ENCODE measurements at regions not wholly inside any gene's neighbourhood (a gene's known extent, or its start where the extent isn't known, plus 50 kb on each side); places are given as distances from the start of the nearest gene placed in this dataset.
"Not testable (repeated sequence)": the region's sequence is repeated elsewhere in the genome, so short reads cannot be mapped to it uniquely, and the experiment has no call there.

DNA sequence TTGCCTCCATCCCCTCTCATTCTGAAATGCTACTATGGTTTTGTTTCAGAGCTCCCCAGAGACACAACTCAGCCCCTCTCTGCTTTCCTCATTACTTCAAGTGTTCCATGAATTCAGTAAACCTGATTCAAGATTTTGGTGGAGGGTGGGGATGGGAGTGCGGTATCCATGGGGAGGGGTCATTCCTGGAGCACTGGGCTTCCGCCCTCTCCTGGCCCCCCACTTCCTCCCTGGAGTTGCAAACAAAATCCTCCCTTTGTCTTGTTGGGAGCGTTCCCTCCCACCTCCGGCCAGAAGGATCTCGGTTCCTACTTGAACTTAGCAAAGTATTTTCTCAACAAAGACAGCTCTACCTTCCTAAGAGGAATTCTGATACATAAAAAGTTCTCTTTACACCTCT, 71.8 kb upstream of the LTA4H start:
- Histone ChIP-seq H3K4me3 (ENCODE audit: low read length) (no peak overlapping the region), H3K27me3 (ENCODE audit: control insufficient read depth, insufficient read depth, low read length) (peaks cover 4% of the 10 kb centered on the region), H3K4me1 (ENCODE audit: control insufficient read depth, insufficient read depth, low read length) (no peaks in the 10 kb centered on the region)

DNA sequence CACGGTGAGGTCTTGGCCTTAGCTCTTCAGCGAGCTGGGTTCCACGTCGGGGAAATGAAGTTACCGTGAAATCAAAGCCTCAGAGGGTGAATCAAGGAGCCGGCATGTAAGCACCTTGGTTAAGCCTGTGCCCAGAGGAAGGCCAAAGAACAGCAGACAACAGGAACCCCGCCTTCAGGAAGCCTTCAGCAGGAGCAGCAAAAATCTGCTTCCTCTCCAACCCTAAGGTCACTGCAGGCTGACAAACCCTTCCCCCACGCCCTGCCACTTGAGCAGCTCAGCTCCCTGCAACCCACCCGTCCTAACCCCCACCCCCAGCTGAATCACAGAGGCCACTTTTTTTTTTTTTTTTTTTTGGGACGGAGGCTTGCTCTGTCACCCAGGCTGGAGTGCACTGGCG, 72.9 kb upstream of the LTA4H start:
- Histone ChIP-seq H3K9ac (ENCODE audit: low read depth, low read length) (no peak overlapping the region), H3K27me3 (ENCODE audit: control insufficient read depth, insufficient read depth, low read length) (peaks cover 7% of the 10 kb centered on the region), H3K4me2 (ENCODE audit: low read length) (no peak overlapping the region), H3K36me3 (ENCODE audit: insufficient read depth, low read length) (no peaks in the 10 kb centered on the region), H3K4me1 (ENCODE audit: control insufficient read depth, insufficient read depth, low read length) (no peaks in the 10 kb centered on the region), H3K9me3 (replicated peaks; ENCODE audit: low read length) (no peaks in the 10 kb centered on the region), H3K4me3 (ENCODE audit: low read length) (no peak overlapping the region)

More for the DNA sequence above, 71.8 kb upstream of the LTA4H start:
- Histone ChIP-seq H3K36me3 (ENCODE audit: insufficient read depth, low read length) (no peaks in the 10 kb centered on the region), H3K9me3 (replicated peaks; ENCODE audit: low read length) (no peaks in the 10 kb centered on the region), H3K4me2 (ENCODE audit: low read length) (no peak overlapping the region), H3K9ac (ENCODE audit: low read depth, low read length) (no peak overlapping the region)

- not testable (repeated sequence) for H3K36me3 ChIP-seq (ENCODE audit: insufficient read depth, low read length); H3K9ac ChIP-seq (ENCODE audit: low read depth, low read length); H3K4me1 ChIP-seq (ENCODE audit: control insufficient read depth, insufficient read depth, low read length); H3K4me3 ChIP-seq (ENCODE audit: low read length); H3K4me2 ChIP-seq (ENCODE audit: low read length); H3K9me3 ChIP-seq (replicated peaks; ENCODE audit: low read length); H3K27me3 ChIP-seq (ENCODE audit: control insufficient read depth, insufficient read depth, low read length)
Measured at GRCh38 chr12:96108941-96109340, 73.6 kb upstream of the LTA4H start.

DNA sequence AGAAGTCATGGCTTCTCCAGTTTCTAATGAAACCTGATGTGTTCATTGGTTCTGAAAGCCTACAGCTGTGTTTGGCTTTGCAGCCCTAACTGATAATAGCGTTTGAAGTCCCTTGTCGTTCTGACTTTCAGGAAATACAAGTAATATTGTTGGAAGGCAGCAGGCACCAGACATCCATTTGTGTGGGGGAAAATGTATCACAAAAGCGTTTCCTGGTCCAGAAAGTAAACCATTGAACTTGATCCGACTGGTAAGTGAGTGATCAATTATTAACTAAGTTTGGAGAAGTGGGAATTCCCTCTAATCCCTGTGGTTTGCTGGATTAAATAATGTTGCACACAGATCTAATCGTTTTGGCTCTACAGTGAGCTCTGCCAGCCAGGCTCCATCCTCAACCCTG, 77.3 kb upstream of the LTA4H start:
- Histone ChIP-seq H3K4me3 (ENCODE audit: low read length) (no peak overlapping the region), H3K4me2 (ENCODE audit: low read length) (no peak overlapping the region), H3K27me3 (ENCODE audit: control insufficient read depth, insufficient read depth, low read length) (peaks cover 7% of the 10 kb centered on the region)

DNA sequence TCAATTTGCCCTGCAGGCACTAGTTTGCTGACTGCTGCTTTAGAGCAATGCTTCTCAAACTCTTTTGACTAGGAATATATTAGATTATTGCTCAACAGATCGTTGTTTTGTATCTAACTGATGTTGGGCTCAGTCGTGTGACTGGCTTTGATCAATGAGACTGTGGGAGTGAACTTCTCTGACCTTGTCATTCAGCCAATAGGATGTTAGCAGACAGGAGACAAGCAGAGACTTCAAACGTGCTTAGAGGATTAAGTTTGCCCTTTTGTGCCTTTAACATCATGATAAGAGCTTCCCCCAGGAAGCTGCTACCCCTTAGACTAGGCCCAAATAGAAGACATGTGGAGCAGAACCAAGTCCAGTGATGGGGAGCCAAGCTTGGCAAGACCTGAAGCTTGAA, 76.7 kb upstream of the ELK3 start:
- H3K4me2 ChIP-seq (ENCODE audit: low read length) = no peak overlapping the region
- peaks cover under 1% of the 10 kb centered on the region for H3K27me3 ChIP-seq (ENCODE audit: control insufficient read depth, insufficient read depth, low read length)
- H3K4me3 ChIP-seq (ENCODE audit: low read length) = no peak overlapping the region
- H3K9me3 ChIP-seq (replicated peaks; ENCODE audit: low read length) = no peaks in the 10 kb centered on the region
- no peaks in the 10 kb centered on the region for H3K36me3 ChIP-seq (ENCODE audit: insufficient read depth, low read length)
- H3K4me1 ChIP-seq (ENCODE audit: control insufficient read depth, insufficient read depth, low read length) = peaks cover 7% of the 10 kb centered on the region
- H3K9ac ChIP-seq (ENCODE audit: low read depth, low read length) = no peak overlapping the region

More for the DNA sequence above, 77.3 kb upstream of the LTA4H start:
- no peaks in the 10 kb centered on the region for H3K36me3 ChIP-seq (ENCODE audit: insufficient read depth, low read length)
- H3K4me1 ChIP-seq (ENCODE audit: control insufficient read depth, insufficient read depth, low read length) = no peaks in the 10 kb centered on the region
- no peak overlapping the region for H3K9ac ChIP-seq (ENCODE audit: low read depth, low read length)
- H3K9me3 ChIP-seq (replicated peaks; ENCODE audit: low read length) = no peaks in the 10 kb centered on the region

GRCh38 chr12:96120359-96121100, 73.6 kb upstream of the ELK3 start:
- no peaks in the 10 kb centered on the region for H3K9me3 ChIP-seq (replicated peaks; ENCODE audit: low read length)
- H3K4me3 ChIP-seq (ENCODE audit: low read length) = no peak overlapping the region
- no peak overlapping the region for H3K9ac ChIP-seq (ENCODE audit: low read depth, low read length)
- no peak overlapping the region for H3K4me2 ChIP-seq (ENCODE audit: low read length)
- H3K27me3 ChIP-seq (ENCODE audit: control insufficient read depth, insufficient read depth, low read length) = no peaks in the 10 kb centered on the region
- H3K36me3 ChIP-seq (ENCODE audit: insufficient read depth, low read length) = no peaks in the 10 kb centered on the region
- H3K4me1 ChIP-seq (ENCODE audit: control insufficient read depth, insufficient read depth, low read length) = peaks cover 7% of the 10 kb centered on the region

DNA sequence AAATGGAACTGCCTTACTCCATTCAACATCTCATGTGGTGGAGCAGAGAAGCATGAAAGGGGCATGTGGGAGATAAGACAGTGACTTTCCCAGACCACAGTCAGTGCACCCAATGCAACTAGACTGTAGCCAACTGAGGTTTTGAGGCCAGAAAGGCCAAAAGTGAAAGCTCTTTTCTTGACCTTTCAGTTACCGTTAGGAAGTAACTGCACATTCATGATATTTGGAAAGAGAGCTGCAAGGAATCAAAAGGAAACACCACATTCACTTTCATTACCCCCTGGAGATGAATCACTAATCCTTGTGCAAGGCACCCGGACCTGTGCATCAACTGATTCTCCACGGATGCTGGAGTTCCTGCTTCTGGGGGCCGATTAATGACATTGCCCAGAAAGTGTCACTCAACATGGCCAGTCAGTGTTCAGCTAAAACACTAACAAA, 72.9 kb upstream of the ELK3 start:
- Histone ChIP-seq H3K27me3 (ENCODE audit: control insufficient read depth, insufficient read depth, low read length) (no peaks in the 10 kb centered on the region), H3K36me3 (ENCODE audit: insufficient read depth, low read length) (no peaks in the 10 kb centered on the region), H3K9me3 (replicated peaks; ENCODE audit: low read length) (no peaks in the 10 kb centered on the region), H3K4me3 (ENCODE audit: low read length) (no peak overlapping the region), H3K4me1 (ENCODE audit: control insufficient read depth, insufficient read depth, low read length) (peaks cover 7% of the 10 kb centered on the region), H3K4me2 (ENCODE audit: low read length) (peak overlapping the region; percentile 3), H3K9ac (ENCODE audit: low read depth, low read length) (no peak overlapping the region)

DNA sequence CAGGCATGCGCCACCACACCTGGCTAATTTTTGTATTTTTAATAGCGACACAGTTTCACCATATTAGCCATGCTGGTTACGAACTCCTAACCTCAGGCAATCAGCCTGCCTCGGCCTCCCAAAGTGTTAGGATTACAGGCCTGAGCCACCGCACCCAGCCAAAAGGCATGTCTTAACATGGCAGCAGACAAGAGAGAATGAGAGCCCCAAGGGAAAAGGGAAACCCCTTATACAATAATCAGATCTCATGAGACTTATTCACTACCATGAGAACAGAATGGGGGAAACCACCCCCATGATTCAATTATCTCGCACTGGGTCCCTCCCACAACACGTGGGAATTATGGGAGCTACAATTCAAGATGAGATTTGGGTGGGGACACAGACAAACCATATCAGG, 65.9 kb upstream of the ELK3 start:
- H3K27me3 ChIP-seq (ENCODE audit: control insufficient read depth, insufficient read depth, low read length) = peaks cover 31% of the 10 kb centered on the region
- H3K4me1 ChIP-seq (ENCODE audit: control insufficient read depth, insufficient read depth, low read length); H3K9ac ChIP-seq (ENCODE audit: low read depth, low read length); H3K9me3 ChIP-seq (replicated peaks; ENCODE audit: low read length); H3K4me3 ChIP-seq (ENCODE audit: low read length); H3K4me2 ChIP-seq (ENCODE audit: low read length); H3K36me3 ChIP-seq (ENCODE audit: insufficient read depth, low read length): not testable (repeated sequence)

GRCh38 chr12:96130396-96131059, 63.6 kb upstream of the ELK3 start:
- Histone ChIP-seq H3K9ac (ENCODE audit: low read depth, low read length) (no peak overlapping the region), H3K4me3 (ENCODE audit: low read length) (no peak overlapping the region), H3K9me3 (replicated peaks; ENCODE audit: low read length) (no peaks in the 10 kb centered on the region), H3K4me2 (ENCODE audit: low read length) (no peak overlapping the region), H3K36me3 (ENCODE audit: insufficient read depth, low read length) (no peaks in the 10 kb centered on the region), H3K27me3 (ENCODE audit: control insufficient read depth, insufficient read depth, low read length) (peaks cover 31% of the 10 kb centered on the region), H3K4me1 (ENCODE audit: control insufficient read depth, insufficient read depth, low read length) (no peaks in the 10 kb centered on the region)

DNA sequence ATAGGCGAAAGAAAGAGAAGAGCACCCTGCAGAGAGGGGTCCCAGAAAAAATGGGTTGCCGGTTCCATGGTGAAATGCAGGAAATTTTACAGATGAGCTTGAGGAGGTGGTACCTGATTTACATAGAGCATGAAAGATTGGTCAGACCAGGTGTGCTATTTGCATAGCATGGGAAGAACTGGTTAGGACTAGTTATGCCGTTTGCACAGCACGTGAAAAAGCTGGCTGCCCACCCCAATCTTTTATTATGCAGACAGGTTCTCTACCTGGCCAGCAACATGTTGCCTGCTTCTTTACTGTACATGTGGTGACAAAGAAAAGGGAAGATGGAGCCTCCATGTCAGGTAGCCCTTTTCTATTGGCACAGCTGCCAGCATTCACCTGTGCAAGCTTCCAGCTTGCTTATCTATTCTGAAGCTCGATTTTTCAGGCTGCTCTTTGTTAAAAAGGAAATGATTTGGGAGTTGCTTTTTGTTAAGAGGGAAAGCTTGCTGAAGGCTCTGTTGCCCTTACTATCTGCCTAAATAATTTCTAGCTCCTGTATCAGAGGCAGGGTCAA, 62.9 kb upstream of the ELK3 start:
- no peaks in the 10 kb centered on the region for H3K36me3 ChIP-seq (ENCODE audit: insufficient read depth, low read length)
- H3K4me3 ChIP-seq (ENCODE audit: low read length) = no peak overlapping the region
- peaks cover 31% of the 10 kb centered on the region for H3K27me3 ChIP-seq (ENCODE audit: control insufficient read depth, insufficient read depth, low read length)
- no peak overlapping the region for H3K4me2 ChIP-seq (ENCODE audit: low read length)
- H3K9ac ChIP-seq (ENCODE audit: low read depth, low read length) = no peak overlapping the region
- no peaks in the 10 kb centered on the region for H3K9me3 ChIP-seq (replicated peaks; ENCODE audit: low read length)
- peaks cover 7% of the 10 kb centered on the region for H3K4me1 ChIP-seq (ENCODE audit: control insufficient read depth, insufficient read depth, low read length)

DNA sequence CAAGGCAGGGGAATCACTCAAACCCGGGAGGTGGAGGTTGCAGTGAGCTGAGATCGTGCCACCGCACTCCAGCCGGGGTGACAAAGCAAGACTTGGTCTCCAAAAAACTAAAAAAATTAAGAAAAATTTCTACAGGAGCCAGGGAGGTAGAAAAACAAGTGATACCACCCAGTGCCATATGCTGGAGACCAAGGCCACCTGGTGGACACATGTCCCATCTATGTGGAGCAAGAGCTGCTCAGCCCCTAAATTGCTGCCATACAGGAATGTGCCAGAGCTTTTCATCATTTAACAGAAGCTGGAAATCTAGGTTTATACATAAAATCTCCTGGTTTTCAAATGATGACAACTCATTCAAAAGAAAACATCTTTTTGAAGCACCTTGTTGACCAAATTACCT, 61.4 kb upstream of the ELK3 start:
- H3K4me2 ChIP-seq (ENCODE audit: low read length) = no peak overlapping the region
- H3K36me3 ChIP-seq (ENCODE audit: insufficient read depth, low read length) = no peaks in the 10 kb centered on the region
- no peaks in the 10 kb centered on the region for H3K9me3 ChIP-seq (replicated peaks; ENCODE audit: low read length)
- no peak overlapping the region for H3K9ac ChIP-seq (ENCODE audit: low read depth, low read length)
- peaks cover 14% of the 10 kb centered on the region for H3K4me1 ChIP-seq (ENCODE audit: control insufficient read depth, insufficient read depth, low read length)
- no peak overlapping the region for H3K4me3 ChIP-seq (ENCODE audit: low read length)
- H3K27me3 ChIP-seq (ENCODE audit: control insufficient read depth, insufficient read depth, low read length) = peaks cover 31% of the 10 kb centered on the region

DNA sequence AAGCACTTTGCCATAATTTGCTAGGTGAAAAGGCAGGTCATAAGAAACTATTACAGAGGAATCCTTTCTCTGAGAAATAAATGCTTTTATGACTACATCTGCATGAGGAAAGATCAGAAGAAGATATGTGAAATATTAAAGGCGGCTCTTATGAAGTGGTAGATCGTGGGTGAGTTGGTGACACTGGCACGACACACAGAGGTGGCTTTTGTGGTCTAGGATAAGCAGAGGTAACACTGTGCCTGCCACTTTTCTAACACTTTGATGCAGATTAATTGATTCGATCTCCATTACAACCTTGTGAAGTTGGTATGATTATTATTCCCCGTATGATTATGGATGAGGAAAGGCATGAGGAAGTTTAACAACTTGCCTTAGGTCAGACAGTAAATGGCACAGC, 60.0 kb upstream of the ELK3 start:
- Histone ChIP-seq H3K9ac (ENCODE audit: low read depth, low read length) (no peak overlapping the region), H3K4me3 (ENCODE audit: low read length) (no peak overlapping the region), H3K27me3 (ENCODE audit: control insufficient read depth, insufficient read depth, low read length) (peaks cover 24% of the 10 kb centered on the region), H3K4me1 (ENCODE audit: control insufficient read depth, insufficient read depth, low read length) (peaks cover 14% of the 10 kb centered on the region), H3K4me2 (ENCODE audit: low read length) (no peak overlapping the region), H3K9me3 (replicated peaks; ENCODE audit: low read length) (no peaks in the 10 kb centered on the region), H3K36me3 (ENCODE audit: insufficient read depth, low read length) (no peaks in the 10 kb centered on the region)

Data from skeletal muscle satellite cell (primary cell).